ENCODE measurements at regions not wholly inside any gene's neighbourhood (a gene's known extent, or its start where the extent isn't known, plus 50 kb on each side); places are given as distances from the start of the nearest gene placed in this dataset.

- DNase-seq: no peak
Measured at GRCh38 chr9:99327667-99328066, 105.6 kb downstream of the SEC61B start.

- DNase-seq: no peak
Measured at GRCh38 chr9:99335280-99335679, 113.2 kb downstream of the SEC61B start.

- no peak for DNase-seq
Measured at GRCh38 chr9:99336005-99336404, 113.9 kb downstream of the SEC61B start.

GRCh38 chr9:99336531-99336930 is 114.4 kb downstream of the SEC61B start:
- peak; percentile 14 for DNase-seq

- DNase-seq: no peak
Measured at GRCh38 chr9:99340281-99340680, 118.2 kb downstream of the SEC61B start.

- DNase-seq: no peak
Measured at GRCh38 chr9:99341686-99342085, 119.6 kb downstream of the SEC61B start.

- no peak for DNase-seq
Measured at GRCh38 chr9:99345451-99345850, 123.4 kb downstream of the SEC61B start.

GRCh38 chr9:99345942-99346341 is 123.9 kb downstream of the SEC61B start:
- no peak for DNase-seq

GRCh38 chr9:99347568-99347967 is 125.5 kb downstream of the SEC61B start:
- DNase-seq: no peak

GRCh38 chr9:99348289-99348688 is 126.2 kb downstream of the SEC61B start:
- DNase-seq: no peak

- no peak for DNase-seq
Measured at GRCh38 chr9:99349870-99350269, 127.8 kb downstream of the SEC61B start.

GRCh38 chr9:99350461-99350860 is 128.4 kb downstream of the SEC61B start:
- no peak for DNase-seq

GRCh38 chr9:99351647-99352046 is 129.6 kb downstream of the SEC61B start:
- DNase-seq: no peak

- no peak for DNase-seq
Measured at GRCh38 chr9:99352826-99353225, 130.7 kb downstream of the SEC61B start.

GRCh38 chr9:99353408-99353807 is 131.3 kb downstream of the SEC61B start:
- DNase-seq: no peak

GRCh38 chr9:99354104-99354503 is 132.0 kb downstream of the SEC61B start:
- DNase-seq: no peak

GRCh38 chr9:99356512-99356971 is 134.5 kb downstream of the SEC61B start:
- no peak for DNase-seq

- DNase-seq: no peak
Measured at GRCh38 chr9:99357575-99357974, 135.5 kb downstream of the SEC61B start.

- DNase-seq: no peak
Measured at GRCh38 chr9:99358668-99359067, 136.6 kb downstream of the SEC61B start.

- DNase-seq: no peak
Measured at GRCh38 chr9:99359336-99359735, 137.3 kb downstream of the SEC61B start.

GRCh38 chr9:99360026-99360425 is 137.9 kb downstream of the SEC61B start:
- DNase-seq: no peak

- DNase-seq: no peak
Measured at GRCh38 chr9:99361817-99362216, 139.7 kb downstream of the SEC61B start.

- no peak for DNase-seq
Measured at GRCh38 chr9:99362321-99362720, 140.2 kb downstream of the SEC61B start.

GRCh38 chr9:99363509-99363908 is 141.4 kb downstream of the SEC61B start:
- DNase-seq: no peak

- DNase-seq: no peak
Measured at GRCh38 chr9:99365233-99365980, 143.3 kb downstream of the SEC61B start.

Data from COR-L47 (cell line).